ENCODE measurements at regions not wholly inside any gene's neighbourhood (a gene's known extent, or its start where the extent isn't known, plus 50 kb on each side); places are given as distances from the start of the nearest gene placed in this dataset.
"Not testable (repeated sequence)": the region's sequence is repeated elsewhere in the genome, so short reads cannot be mapped to it uniquely, and the experiment has no call there.

DNA sequence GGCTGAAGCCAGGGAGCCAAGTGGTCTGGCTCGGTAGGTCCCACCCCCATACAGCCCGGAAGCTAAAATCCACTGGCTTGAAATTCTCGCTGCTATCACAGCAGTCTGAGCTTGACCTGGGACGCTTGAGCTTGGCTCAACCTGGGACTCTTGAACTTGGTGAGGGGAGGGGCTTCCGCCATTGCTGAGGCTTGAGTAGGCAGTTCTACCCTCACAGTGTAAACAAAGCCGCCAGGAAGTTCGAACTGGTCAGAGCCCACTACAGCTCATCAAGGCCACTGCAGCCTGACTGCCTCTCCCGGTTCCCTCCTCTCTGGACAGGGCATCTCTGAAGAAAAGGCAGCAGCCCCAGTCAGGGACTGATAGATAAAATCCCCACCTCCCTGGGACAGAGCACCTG lies 1337.7 kb downstream of the HACE1 start:
- WGBS = no CpG with 5 or more reads among the region's 8 CpGs
- TF ChIP-seq EP300 (IDR thresholded peaks at IDR 0.05) = no peak
- TF ChIP-seq, protein P1, sequence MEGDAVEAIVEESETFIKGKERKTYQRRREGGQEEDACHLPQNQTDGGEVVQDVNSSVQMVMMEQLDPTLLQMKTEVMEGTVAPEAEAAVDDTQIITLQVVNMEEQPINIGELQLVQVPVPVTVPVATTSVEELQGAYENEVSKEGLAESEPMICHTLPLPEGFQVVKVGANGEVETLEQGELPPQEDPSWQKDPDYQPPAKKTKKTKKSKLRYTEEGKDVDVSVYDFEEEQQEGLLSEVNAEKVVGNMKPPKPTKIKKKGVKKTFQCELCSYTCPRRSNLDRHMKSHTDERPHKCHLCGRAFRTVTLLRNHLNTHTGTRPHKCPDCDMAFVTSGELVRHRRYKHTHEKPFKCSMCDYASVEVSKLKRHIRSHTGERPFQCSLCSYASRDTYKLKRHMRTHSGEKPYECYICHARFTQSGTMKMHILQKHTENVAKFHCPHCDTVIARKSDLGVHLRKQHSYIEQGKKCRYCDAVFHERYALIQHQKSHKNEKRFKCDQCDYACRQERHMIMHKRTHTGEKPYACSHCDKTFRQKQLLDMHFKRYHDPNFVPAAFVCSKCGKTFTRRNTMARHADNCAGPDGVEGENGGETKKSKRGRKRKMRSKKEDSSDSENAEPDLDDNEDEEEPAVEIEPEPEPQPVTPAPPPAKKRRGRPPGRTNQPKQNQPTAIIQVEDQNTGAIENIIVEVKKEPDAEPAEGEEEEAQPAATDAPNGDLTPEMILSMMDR (IDR thresholded peaks at IDR 0.05) = no peak
- no peak for TF ChIP-seq POLR2AphosphoS5 (IDR thresholded peaks at IDR 0.05)
- TF ChIP-seq POLR2A (IDR thresholded peaks at IDR 0.05) = no peak

DNA sequence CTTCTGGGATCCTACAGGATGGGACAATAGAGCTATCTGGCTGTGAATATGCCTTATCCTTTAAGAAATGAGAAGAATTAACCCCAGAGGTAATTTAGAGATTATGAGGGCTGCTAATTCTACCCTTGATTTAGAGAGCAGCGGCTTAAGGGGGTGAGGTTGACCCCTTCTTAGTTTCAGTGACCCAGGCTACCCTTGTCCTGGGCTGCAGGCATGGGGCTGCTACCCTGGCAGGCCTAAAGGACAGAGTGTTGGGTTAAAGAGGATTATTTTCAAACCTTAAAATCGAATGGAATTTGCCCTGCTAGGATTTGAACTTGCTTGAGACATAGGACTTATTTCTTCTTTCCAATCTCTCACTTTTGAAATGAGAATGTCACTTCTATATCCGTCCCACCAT lies 1343.4 kb downstream of the HACE1 start:
- H3K9me3 ChIP-seq = no peaks in the 10 kb centered on the region
- WGBS = 60% methylated on average over 3 of the region's 3 CpGs
- H3K27ac ChIP-seq = no peak overlapping the region
- TF ChIP-seq POLR2AphosphoS5 (IDR thresholded peaks at IDR 0.05) (no peak), EP300 (IDR thresholded peaks at IDR 0.05) (no peak), POLR2A (IDR thresholded peaks at IDR 0.05) (no peak)
- TF ChIP-seq, protein P1 (IDR thresholded peaks at IDR 0.05) = no peak
- no peak overlapping the region for H3K4me3 ChIP-seq
- H3K36me3 ChIP-seq = no peaks in the 10 kb centered on the region
- no peak for DNase-seq (ENCODE audit: low spot score in 2 of 2)
- H3K4me1 ChIP-seq = no peaks in the 10 kb centered on the region
- no peaks in the 10 kb centered on the region for H3K27me3 ChIP-seq

More for the DNA sequence above, 1337.7 kb downstream of the HACE1 start:
- Histone ChIP-seq H3K36me3 (no peaks in the 10 kb centered on the region), H3K4me1 (no peaks in the 10 kb centered on the region), H3K4me3 (no peak overlapping the region), H3K9me3 (peaks cover 3% of the 10 kb centered on the region), H3K27me3 (no peaks in the 10 kb centered on the region), H3K27ac (no peak overlapping the region)
- DNase-seq (ENCODE audit: low spot score in 2 of 2) = no peak

DNA sequence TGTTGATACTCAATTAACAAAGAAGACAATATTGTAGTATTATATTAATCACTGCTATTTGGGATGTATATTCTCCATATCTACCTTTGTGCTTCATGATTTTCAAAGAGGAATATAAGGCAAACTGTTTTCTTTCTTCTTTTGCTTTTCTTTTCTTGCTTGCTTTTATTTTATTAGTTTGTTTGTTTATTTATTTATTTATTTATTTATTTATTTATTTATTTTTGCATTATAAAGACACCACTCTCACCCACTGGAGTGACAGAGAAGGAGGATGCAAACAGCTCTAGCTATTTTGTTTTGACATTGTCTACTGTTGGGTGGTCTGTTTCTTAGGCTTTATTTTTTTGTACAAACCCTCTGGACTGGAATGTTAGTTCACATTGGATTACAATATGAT lies 1352.7 kb downstream of the HACE1 start:
- TF ChIP-seq POLR2AphosphoS5 (IDR thresholded peaks at IDR 0.05) (no peak), EP300 (IDR thresholded peaks at IDR 0.05) (no peak), POLR2A (IDR thresholded peaks at IDR 0.05) (no peak)
- TF ChIP-seq, protein P1 (IDR thresholded peaks at IDR 0.05) = no peak
- DNase-seq (ENCODE audit: low spot score in 2 of 2) = no peak
- no peaks in the 10 kb centered on the region for H3K27me3 ChIP-seq
- no peak overlapping the region for H3K27ac ChIP-seq
- H3K36me3 ChIP-seq = no peaks in the 10 kb centered on the region
- H3K9me3 ChIP-seq = no peaks in the 10 kb centered on the region
- H3K4me3 ChIP-seq = no peak overlapping the region
- H3K4me1 ChIP-seq = no peaks in the 10 kb centered on the region

DNA sequence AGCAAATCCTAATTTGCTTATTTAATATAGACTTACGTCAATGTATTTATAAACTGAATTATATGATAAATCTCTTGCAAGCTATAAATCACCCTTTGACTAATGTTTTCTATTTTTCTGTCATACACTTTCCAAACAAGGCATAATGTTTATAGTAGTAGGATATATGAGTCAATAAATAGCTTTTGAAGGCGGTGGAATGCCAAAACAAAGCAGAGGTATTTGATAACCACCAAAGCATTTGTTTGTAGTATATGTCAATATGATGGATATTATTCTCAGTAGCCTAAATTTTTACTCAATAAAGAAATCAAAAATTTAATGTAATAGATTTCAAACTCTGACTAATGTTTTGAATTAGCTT lies 1354.6 kb downstream of the HACE1 start:
- no peaks in the 10 kb centered on the region for H3K9me3 ChIP-seq
- TF ChIP-seq EP300 (IDR thresholded peaks at IDR 0.05) (no peak), POLR2AphosphoS5 (IDR thresholded peaks at IDR 0.05) (no peak), POLR2A (IDR thresholded peaks at IDR 0.05) (no peak)
- TF ChIP-seq, protein P1 (IDR thresholded peaks at IDR 0.05) = no peak
- H3K4me1 ChIP-seq = no peaks in the 10 kb centered on the region
- H3K36me3 ChIP-seq = no peaks in the 10 kb centered on the region
- no peak overlapping the region for H3K27ac ChIP-seq
- no peak for DNase-seq (ENCODE audit: low spot score in 2 of 2)
- no peak overlapping the region for H3K4me3 ChIP-seq
- WGBS = 84% methylated on average over 2 of the region's 2 CpGs
- H3K27me3 ChIP-seq = no peaks in the 10 kb centered on the region

DNA sequence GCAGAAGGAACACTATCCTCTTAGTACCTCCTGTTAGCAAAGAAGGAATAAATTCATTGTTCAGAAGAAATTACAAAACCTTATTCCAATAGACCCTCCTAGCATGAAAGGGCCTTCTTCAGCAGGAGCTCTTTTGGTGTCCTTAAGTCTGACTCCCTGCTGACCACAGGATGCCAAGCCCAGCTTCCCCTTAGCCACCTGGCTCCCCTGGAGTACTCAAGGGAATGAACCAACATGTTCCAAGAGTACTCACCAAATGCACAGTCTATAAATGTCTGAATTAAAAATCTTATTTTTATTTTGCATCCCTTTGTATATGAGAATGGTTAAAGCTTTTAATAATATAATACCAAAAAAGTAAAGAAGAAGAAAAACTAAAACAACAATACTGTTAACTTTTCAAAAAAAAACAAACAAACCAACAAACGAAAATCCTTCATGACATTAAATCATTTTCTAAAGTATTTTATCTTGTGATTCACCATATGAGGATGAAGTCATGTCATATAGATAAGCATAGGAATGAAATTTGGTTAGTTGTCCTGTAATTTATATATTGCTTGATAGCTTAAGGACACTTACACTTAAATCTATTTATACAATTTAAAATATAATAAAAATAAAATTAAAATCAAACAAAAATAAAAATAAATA lies 1355.1 kb downstream of the HACE1 start:
- H3K9me3 ChIP-seq = no peaks in the 10 kb centered on the region
- H3K27ac ChIP-seq = no peak overlapping the region
- no peak for DNase-seq (ENCODE audit: low spot score in 2 of 2)
- 45% methylated on average over 1 of the region's 1 CpG for WGBS
- H3K36me3 ChIP-seq = no peaks in the 10 kb centered on the region
- TF ChIP-seq EP300 (IDR thresholded peaks at IDR 0.05) = no peak
- TF ChIP-seq POLR2AphosphoS5 (IDR thresholded peaks at IDR 0.05) = no peak
- TF ChIP-seq, protein P1 (IDR thresholded peaks at IDR 0.05) = no peak
- TF ChIP-seq POLR2A (IDR thresholded peaks at IDR 0.05) = no peak
- no peaks in the 10 kb centered on the region for H3K27me3 ChIP-seq
- no peak overlapping the region for H3K4me3 ChIP-seq
- no peaks in the 10 kb centered on the region for H3K4me1 ChIP-seq

DNA sequence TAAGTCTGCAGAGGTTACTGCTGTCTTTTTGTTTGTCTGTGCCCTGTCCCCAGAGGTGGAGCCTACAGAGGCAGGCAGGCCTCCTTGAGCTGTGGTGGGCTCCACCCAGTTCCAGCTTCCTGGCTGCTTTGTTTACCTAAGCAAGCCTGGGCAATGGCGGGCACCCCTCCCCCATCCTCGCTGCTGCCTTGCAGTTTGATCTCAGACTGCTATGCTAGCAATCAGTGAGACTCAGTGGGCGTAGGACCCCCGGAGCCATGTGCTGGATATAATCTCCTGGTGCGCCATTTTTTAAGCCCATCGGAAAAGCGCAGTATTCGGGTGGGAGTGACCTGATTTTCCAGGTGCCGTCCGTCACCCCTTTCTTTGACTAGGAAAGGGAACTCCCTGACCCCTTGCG lies 1363.1 kb downstream of the HACE1 start:
- 96% methylated on average over 10 of the region's 11 CpGs for WGBS
- H3K27ac ChIP-seq = not testable (repeated sequence)

More for the DNA sequence above, 1363.1 kb downstream of the HACE1 start:
- H3K27me3 ChIP-seq; H3K4me3 ChIP-seq; H3K9me3 ChIP-seq; H3K4me1 ChIP-seq; H3K36me3 ChIP-seq; DNase-seq (ENCODE audit: low spot score in 2 of 2): not testable (repeated sequence)
